ENCODE measurements at regions not wholly inside any gene's neighbourhood (a gene's known extent, or its start where the extent isn't known, plus 50 kb on each side); places are given as distances from the start of the nearest gene placed in this dataset.

GRCh38 chr10:8583096-8583495 is 528.6 kb downstream of the GATA3 start:
- Histone ChIP-seq H3K27me3 (ENCODE audit: insufficient read depth, low read depth) (no peaks in the 10 kb centered on the region), H3K36me3 (ENCODE audit: low read depth) (no peaks in the 10 kb centered on the region), H3K79me2 (ENCODE audit: low read depth) (no peaks in the 10 kb centered on the region), H3K9me2 (ENCODE audit: insufficient read depth) (no peaks in the 10 kb centered on the region), H3F3A (ENCODE audit: insufficient read depth, low read depth) (peaks cover 20% of the 10 kb centered on the region), H3K4me3 (no peak overlapping the region), H3K27ac (peak overlapping the region; percentile 92; the same call in 1 of the 2 replicates), H3K4me1 (replicated peaks; ENCODE audit: insufficient read depth) (peaks cover 34% of the 10 kb centered on the region), H3K4me2 (no peak overlapping the region), H2AFZ (no peak overlapping the region), H3K9me3 (ENCODE audit: insufficient read depth, low read depth) (no peaks in the 10 kb centered on the region; the same call in 1 of the 2 replicates), H4K20me1 (ENCODE audit: insufficient read depth) (no peaks in the 10 kb centered on the region)
- ChIA-PET POLR2A (ENCODE audit: unreplicated experiment) (no interaction called here), CTCF (no interaction called here)
- no TSS peak for BruUV-seq (replicated peaks)
- no peak for DNase-seq
- intact Hi-C loops (cut with micrococcal nuclease; ENCODE audit: unreplicated experiment): loop anchor here (5.0 kb wide), 1 partner anchor 531 kb away; the partner anchor contains the start of gene GATA3
- TF ChIP-seq EZH2 (IDR thresholded peaks at IDR 0.05; ENCODE audit: low read depth) (no peak), CTCF (conservative IDR thresholded peaks at IDR 0.05) (no peak)

DNA sequence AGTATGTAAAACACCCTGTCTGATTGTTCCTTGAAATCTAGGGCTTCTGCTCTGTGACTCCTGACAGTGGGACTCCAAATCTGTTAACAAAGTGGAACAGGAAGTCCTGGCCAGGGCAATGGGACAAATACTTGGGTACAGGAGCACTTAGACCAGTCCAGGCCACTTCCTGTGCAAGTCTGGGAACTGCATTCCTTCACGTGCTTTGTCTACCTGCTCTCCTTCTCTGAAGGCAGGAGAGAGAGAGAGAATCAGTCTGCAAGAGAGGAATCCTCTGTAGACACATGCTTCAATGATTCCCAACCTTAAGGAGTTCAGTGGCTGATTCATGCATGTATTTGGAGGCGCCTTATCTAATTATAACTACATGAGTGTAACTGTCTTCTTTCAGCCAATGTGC is 530.2 kb downstream of the GATA3 start:
- POLR2A ChIA-PET (ENCODE audit: unreplicated experiment): no interaction called here
- Histone ChIP-seq H3K4me1 (replicated peaks; ENCODE audit: insufficient read depth) (peaks cover 34% of the 10 kb centered on the region), H3K36me3 (ENCODE audit: low read depth) (no peaks in the 10 kb centered on the region), H3K9me2 (ENCODE audit: insufficient read depth) (no peaks in the 10 kb centered on the region), H3K79me2 (ENCODE audit: low read depth) (no peaks in the 10 kb centered on the region), H3F3A (ENCODE audit: insufficient read depth, low read depth) (peaks cover 20% of the 10 kb centered on the region), H3K27ac (no peak overlapping the region), H3K4me2 (no peak overlapping the region), H3K27me3 (ENCODE audit: insufficient read depth, low read depth) (no peaks in the 10 kb centered on the region), H3K9me3 (ENCODE audit: insufficient read depth, low read depth) (no peaks in the 10 kb centered on the region; the same call in 1 of the 2 replicates), H4K20me1 (ENCODE audit: insufficient read depth) (no peaks in the 10 kb centered on the region), H2AFZ (no peak overlapping the region), H3K4me3 (no peak overlapping the region)
- intact Hi-C loops (cut with micrococcal nuclease; ENCODE audit: unreplicated experiment): loop anchor here (5.0 kb wide), 1 partner anchor 532 kb away; the partner anchor contains the start of gene GATA3
- peak in 1 of 2 experiments; percentile 7 for DNase-seq
- no TSS peak for BruUV-seq (replicated peaks)
- CTCF ChIA-PET: no interaction called here
- TF ChIP-seq CTCF (conservative IDR thresholded peaks at IDR 0.05) (no peak), EZH2 (IDR thresholded peaks at IDR 0.05; ENCODE audit: low read depth) (no peak)

- POLR2A ChIA-PET (ENCODE audit: unreplicated experiment): no interaction called here
- TF ChIP-seq CTCF (conservative IDR thresholded peaks at IDR 0.05) (no peak), EZH2 (IDR thresholded peaks at IDR 0.05; ENCODE audit: low read depth) (no peak)
These were observed 532.0 kb downstream of the GATA3 start for GRCh38 chr10:8586504-8586903.

More at GRCh38 chr10:8586504-8586903, 532.0 kb downstream of the GATA3 start:
- Histone ChIP-seq H4K20me1 (ENCODE audit: insufficient read depth) (no peaks in the 10 kb centered on the region), H3K4me1 (replicated peaks; ENCODE audit: insufficient read depth) (peaks cover 21% of the 10 kb centered on the region), H3K4me2 (no peak overlapping the region), H3K36me3 (ENCODE audit: low read depth) (no peaks in the 10 kb centered on the region), H3K9me3 (ENCODE audit: insufficient read depth, low read depth) (no peaks in the 10 kb centered on the region; the same call in 1 of the 2 replicates), H3K27me3 (ENCODE audit: insufficient read depth, low read depth) (no peaks in the 10 kb centered on the region), H3K4me3 (no peak overlapping the region), H3K9me2 (ENCODE audit: insufficient read depth) (no peaks in the 10 kb centered on the region), H3K27ac (no peak overlapping the region), H3K79me2 (ENCODE audit: low read depth) (no peaks in the 10 kb centered on the region), H2AFZ (no peak overlapping the region), H3F3A (ENCODE audit: insufficient read depth, low read depth) (peaks cover 13% of the 10 kb centered on the region)
- intact Hi-C loops (cut with micrococcal nuclease; ENCODE audit: unreplicated experiment): no loop called here
- no TSS peak for BruUV-seq (replicated peaks)
- CTCF ChIA-PET: no interaction called here
- DNase-seq: no peak
